ENCODE measurements at regions not wholly inside any gene's neighbourhood (a gene's known extent, or its start where the extent isn't known, plus 50 kb on each side); places are given as distances from the start of the nearest gene placed in this dataset.

DNA sequence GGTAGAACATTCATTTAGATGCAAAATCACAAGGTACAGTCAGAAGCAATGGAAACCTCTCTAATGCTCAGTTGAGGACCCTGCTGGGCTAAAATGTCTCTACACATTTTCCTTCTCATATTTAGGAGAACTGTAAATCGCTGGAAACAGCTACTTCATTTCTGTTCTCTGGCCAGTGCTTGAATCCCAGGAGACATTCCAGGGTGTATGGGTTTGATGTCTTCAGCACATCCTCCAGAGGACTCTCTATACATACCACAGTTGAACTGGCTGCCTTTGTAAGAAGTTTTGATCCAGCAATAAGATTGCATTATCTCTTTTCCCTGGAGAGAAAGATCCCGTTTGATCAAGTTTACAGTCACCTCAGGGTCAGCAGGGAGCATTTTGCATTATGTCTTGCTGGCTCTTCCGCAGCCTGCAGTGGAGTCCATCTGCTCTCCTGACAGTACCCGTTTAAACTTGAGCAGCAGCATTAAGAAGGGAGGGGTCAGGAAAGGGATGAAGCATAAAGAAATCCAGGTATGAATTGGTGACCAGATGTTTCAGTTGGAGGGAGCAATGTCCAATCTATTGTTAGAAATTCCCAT lies 676.0 kb downstream of the EPHA3 start:
- Mint-ChIP-seq H3K4me3 (no peak overlapping the region), H3K36me3 (no peaks in the 10 kb centered on the region), H3K4me1 (no peaks in the 10 kb centered on the region), H3K9me3 (peaks cover 5% of the 10 kb centered on the region), H3K27me3 (no peaks in the 10 kb centered on the region), H3K27ac (no peak overlapping the region)
- no peak for ATAC-seq

DNA sequence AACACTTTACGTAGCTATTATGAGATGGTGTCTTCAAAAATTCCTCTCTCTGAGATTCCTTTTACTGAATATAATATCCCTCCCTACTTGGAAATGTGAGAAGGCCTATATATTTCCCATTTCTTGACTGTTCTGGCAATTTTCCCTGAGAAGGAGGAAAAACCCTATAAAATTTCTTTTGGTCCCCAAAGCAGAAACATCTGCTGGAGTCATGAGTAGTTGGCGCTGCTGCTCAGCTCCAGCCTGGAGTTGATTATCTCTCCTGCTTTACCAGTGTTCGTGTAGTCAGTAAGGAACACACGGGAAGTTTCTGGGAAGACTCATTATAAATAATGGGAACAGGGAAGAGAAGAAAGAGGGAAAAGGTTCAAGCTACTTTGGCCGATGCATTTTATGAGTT lies 680.1 kb downstream of the EPHA3 start:
- Mint-ChIP-seq H3K36me3 (no peaks in the 10 kb centered on the region), H3K27ac (no peak overlapping the region), H3K4me3 (no peak overlapping the region), H3K4me1 (no peaks in the 10 kb centered on the region), H3K9me3 (peaks cover 2% of the 10 kb centered on the region), H3K27me3 (no peaks in the 10 kb centered on the region)
- ATAC-seq = no peak

DNA sequence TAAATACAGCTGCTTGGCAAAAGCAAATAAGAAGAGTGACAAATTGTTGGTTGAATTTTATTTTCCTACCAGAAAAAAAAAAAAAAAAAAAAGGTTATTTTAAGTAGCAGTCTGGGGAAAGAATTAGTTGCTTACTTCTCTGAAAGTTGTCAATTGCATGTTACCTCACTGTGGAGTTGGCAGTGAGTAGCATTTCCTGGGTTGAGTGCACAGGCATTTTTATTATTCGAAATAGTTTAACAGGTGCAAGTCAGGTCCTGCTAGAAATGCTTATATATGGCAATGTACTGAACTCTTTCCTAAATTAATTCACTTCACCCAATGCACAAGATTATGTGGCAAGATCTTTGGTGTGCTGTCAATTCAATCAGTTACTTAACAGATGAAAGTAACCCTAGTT lies 680.6 kb downstream of the EPHA3 start:
- H3K36me3 Mint-ChIP-seq = no peaks in the 10 kb centered on the region
- no peak overlapping the region for H3K4me3 Mint-ChIP-seq
- no peak overlapping the region for H3K27ac Mint-ChIP-seq
- no peaks in the 10 kb centered on the region for H3K4me1 Mint-ChIP-seq
- peaks cover 2% of the 10 kb centered on the region for H3K9me3 Mint-ChIP-seq
- H3K27me3 Mint-ChIP-seq = no peaks in the 10 kb centered on the region
- ATAC-seq = no peak

DNA sequence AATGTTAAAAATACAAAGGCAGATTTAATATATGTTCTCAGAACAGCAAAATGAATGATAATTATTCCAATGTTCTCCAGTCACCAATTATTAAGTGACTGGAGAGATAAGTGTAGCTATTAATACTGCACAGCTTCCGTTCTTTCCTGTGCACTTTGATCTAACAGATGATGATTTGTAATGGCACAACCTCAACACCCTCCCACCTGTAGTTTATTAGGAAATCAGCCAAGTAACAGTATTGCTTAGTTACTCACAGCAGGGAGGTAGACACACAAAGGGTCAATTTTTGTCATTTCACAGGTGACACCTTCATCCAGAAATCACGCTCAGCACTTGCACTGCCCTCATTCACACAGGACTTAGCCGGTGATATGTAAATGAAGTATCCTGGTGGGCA lies 688.1 kb downstream of the EPHA3 start:
- Mint-ChIP-seq H3K9me3 (no peaks in the 10 kb centered on the region), H3K4me1 (no peaks in the 10 kb centered on the region), H3K27ac (no peak overlapping the region), H3K4me3 (no peak overlapping the region), H3K36me3 (no peaks in the 10 kb centered on the region), H3K27me3 (no peaks in the 10 kb centered on the region)
- ATAC-seq = no peak

DNA sequence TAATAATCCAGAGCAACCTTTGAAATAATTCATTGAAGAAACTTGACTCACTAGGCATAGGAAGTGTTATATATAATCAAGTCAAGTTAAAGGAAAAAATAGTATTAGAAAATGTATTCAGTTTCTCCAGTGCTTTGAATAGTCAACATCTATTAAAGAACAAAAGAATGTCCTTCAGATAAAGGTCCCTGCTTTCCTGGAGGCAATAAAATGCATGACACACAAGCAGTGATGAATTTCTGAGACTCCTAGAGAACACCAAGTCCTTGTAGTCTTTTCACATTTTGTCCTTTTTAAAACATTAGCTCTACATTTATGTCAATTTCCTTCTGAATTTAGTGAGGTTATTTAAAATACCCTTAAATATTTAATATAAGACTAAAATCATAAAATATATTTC lies 695.5 kb downstream of the EPHA3 start:
- Mint-ChIP-seq H3K4me1 (no peaks in the 10 kb centered on the region), H3K27ac (no peak overlapping the region), H3K36me3 (no peaks in the 10 kb centered on the region), H3K27me3 (no peaks in the 10 kb centered on the region), H3K9me3 (no peaks in the 10 kb centered on the region), H3K4me3 (no peak overlapping the region)
- no peak for ATAC-seq

DNA sequence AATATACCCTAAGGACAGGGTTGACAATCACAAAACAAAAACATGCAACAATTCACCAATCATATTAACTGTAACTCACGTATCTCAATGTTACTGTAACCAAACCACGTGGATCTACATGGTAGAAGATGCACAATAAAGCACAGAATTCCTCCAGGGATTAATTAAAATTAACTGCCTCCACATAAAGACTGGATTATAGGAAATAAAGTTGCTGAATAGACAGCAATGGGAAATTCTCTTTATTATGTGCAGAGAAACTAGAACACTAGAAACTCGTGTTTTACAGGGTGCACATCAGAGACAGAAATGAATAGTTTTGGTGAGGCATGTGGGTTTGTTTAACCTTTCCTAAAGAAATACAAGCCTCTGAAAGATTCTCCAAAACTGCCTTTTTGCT lies 696.3 kb downstream of the EPHA3 start:
- Mint-ChIP-seq H3K27ac (no peak overlapping the region), H3K4me1 (no peaks in the 10 kb centered on the region), H3K27me3 (no peaks in the 10 kb centered on the region), H3K36me3 (no peaks in the 10 kb centered on the region), H3K9me3 (no peaks in the 10 kb centered on the region), H3K4me3 (no peak overlapping the region)
- ATAC-seq = no peak

DNA sequence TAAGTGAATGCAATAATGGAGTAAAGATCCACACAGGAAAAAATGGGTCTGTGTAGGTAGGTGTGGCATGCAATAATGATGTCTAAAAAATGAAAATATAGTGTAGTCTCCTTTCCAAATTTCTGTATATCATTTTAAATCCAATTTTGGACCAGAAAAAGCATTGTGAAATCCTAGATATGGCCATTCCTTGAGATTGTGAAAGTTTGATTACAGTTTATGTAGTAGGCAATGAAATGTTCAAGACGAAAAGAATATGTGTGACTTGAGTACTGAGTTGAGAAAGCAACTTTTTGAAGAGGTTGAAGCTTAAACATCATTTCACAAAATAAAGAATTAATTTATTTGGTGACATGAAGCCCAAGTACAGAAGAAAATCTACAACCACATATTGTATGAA lies 698.7 kb downstream of the EPHA3 start:
- H3K36me3 Mint-ChIP-seq = no peaks in the 10 kb centered on the region
- no peak overlapping the region for H3K27ac Mint-ChIP-seq
- ATAC-seq = no peak
- H3K27me3 Mint-ChIP-seq = no peaks in the 10 kb centered on the region
- no peaks in the 10 kb centered on the region for H3K9me3 Mint-ChIP-seq
- H3K4me1 Mint-ChIP-seq = no peaks in the 10 kb centered on the region
- no peak overlapping the region for H3K4me3 Mint-ChIP-seq

DNA sequence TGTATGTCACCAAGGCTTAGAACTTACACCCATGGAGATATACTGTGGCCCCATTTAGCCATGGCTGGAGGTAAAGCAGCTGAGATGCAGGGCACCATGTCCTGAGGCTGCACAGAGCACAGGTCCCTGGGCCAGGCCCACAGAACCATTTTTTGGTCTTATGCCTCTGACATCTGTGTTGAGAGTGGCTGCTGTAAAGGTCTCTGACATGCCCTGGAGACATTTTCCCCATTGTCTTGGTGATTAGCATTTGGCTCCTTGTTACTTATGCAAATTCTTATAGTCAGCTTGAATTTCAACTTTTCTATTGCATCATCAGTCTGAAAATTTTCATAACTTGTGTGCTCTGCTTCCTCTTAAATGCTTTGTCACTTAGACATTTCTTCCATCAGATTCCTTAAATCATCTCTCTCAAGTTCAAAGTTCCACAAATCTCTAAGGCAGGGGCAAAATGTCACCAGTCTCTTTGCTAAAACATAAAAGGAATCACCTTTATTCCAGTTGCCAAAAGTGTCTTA lies 701.3 kb downstream of the EPHA3 start:
- Mint-ChIP-seq H3K27me3 (no peaks in the 10 kb centered on the region), H3K27ac (no peak overlapping the region), H3K36me3 (no peaks in the 10 kb centered on the region), H3K4me1 (no peaks in the 10 kb centered on the region), H3K4me3 (no peak overlapping the region), H3K9me3 (no peaks in the 10 kb centered on the region)
- no peak for ATAC-seq

DNA sequence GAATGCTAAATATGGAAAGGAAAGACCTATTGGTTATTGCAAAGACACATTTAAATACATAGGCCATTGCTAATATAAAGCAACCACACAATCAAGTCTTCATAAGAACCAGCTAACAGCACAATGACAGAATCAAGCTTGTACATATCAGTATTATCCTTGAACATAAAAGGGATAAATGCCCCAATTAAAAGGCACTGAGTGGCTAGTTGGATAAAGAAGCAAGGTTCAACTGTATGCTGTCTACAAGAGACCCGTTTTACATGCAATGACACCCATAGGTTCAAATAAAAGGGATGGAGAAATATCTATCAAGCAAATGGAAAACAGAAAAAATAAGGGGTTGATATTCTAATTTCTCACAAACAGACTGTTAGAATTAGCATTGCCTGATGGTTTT lies 706.1 kb downstream of the EPHA3 start:
- Mint-ChIP-seq H3K4me3 (no peak overlapping the region), H3K36me3 (no peaks in the 10 kb centered on the region), H3K27ac (no peak overlapping the region), H3K27me3 (no peaks in the 10 kb centered on the region), H3K9me3 (peaks cover 4% of the 10 kb centered on the region), H3K4me1 (no peaks in the 10 kb centered on the region)
- ATAC-seq = no peak

DNA sequence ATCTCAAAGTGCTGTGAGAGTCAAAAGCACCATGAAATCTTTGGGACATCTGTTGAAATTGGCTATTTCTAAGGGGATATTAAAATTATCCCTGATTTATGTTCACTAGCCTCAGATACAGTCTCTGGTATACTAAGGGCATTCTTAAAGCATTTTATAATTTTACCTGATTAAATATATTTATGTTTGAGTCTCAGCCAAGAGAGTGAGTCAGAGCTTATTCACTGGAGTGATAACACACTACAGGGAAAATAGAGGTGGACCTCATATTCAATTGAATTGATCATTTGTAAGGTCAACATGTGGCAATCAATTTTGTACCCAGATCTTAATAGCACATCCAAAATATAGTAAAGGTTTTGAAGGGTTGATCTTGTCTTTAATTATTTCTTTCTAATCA lies 733.6 kb downstream of the EPHA3 start:
- Mint-ChIP-seq H3K36me3 (no peaks in the 10 kb centered on the region), H3K4me3 (no peak overlapping the region), H3K27ac (no peak overlapping the region), H3K27me3 (no peaks in the 10 kb centered on the region), H3K4me1 (no peaks in the 10 kb centered on the region), H3K9me3 (peaks cover 10% of the 10 kb centered on the region)
- no peak for ATAC-seq

DNA sequence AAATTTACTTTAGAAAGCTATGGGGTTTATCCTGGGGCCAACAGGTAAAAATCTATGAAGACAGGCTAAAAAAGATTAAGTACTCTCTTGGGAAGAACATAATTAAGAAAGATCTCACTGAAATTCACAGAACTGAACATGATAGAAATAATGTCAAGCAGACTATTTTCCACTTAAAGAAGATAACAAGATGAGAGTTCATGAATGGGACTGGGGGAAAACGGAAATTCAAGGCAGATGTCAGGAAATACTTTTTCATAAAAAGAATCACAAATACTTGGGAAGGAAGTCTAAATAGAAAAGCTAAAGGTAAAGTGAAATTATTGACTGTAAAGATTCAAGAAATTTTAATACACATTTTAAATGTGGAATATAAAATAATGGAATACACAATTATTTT lies 737.6 kb downstream of the EPHA3 start:
- no peaks in the 10 kb centered on the region for H3K27me3 Mint-ChIP-seq
- H3K4me1 Mint-ChIP-seq = no peaks in the 10 kb centered on the region
- peaks cover 10% of the 10 kb centered on the region for H3K9me3 Mint-ChIP-seq
- no peak overlapping the region for H3K4me3 Mint-ChIP-seq
- no peak overlapping the region for H3K27ac Mint-ChIP-seq
- ATAC-seq = no peak
- H3K36me3 Mint-ChIP-seq = no peaks in the 10 kb centered on the region

DNA sequence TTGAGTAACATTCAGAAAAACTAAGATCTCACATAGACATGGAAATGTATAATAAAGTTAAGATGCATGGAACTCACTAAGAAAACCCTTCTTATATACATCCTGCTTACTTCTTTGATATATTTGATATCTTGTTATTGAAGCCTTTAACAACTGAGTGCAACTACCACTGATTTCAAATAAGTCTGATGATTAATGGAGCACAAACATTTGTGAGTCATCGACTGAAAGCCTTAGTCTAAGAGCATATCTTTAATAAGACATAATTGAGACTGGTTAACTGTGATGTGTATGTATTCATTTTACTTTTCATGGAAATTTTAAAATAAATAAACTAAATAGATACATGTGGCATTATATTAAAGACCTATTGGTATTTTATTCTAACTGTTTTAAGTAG lies 740.5 kb downstream of the EPHA3 start:
- no peak for ATAC-seq
- Mint-ChIP-seq H3K4me3 (no peak overlapping the region), H3K9me3 (peaks cover 7% of the 10 kb centered on the region), H3K27me3 (no peaks in the 10 kb centered on the region), H3K36me3 (no peaks in the 10 kb centered on the region), H3K4me1 (no peaks in the 10 kb centered on the region), H3K27ac (no peak overlapping the region)

DNA sequence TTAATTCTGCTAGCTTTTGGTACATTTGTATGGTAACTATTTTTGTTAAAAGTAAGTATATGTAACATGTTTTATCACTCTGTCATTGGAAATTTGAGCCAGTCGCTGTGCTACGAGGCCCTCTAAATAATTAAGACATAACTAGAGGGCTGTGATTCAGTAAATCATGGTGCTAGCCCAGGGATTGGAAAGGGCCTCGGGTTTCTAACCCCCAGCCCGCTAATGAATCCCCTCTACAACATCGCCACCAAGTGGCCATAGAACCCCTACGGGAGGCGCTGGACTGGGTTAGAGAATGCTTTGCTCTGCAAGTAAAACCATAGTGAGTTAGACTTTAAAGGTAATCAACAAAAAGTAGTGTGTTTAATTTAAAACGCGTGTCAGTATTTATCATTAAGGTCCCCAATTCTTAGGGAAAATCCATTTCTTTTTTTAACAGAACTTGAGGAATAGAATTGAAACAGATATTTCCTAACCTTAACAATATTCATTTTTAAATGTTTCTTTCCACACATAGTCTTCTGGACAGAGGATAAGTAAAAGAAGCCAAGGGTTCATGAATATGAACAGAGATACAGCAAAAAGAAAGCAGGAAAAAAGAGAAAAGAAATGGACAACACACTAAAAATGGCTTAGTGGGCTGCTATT lies 744.7 kb downstream of the EPHA3 start:
- no peak for ATAC-seq
- H3K27ac Mint-ChIP-seq = no peak overlapping the region

DNA sequence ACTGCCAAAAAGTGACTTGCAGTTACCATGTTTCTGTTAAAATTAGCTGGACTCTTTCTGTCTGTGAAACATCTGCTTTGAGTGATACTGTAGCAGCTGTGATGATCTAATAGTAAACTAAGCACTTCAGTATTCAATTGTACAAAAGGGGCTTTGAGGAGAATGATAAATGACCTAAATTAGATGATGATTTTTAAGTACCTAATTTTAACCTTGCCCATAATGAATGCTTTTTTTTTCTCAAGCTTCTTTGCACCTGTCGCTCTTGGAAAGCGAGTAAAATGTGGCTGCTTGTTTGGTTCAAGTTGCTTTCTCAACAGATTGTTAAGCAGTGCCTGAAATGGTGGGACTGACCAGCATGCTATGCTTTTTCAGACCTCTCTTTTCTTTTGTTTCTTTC lies 752.3 kb downstream of the EPHA3 start:
- Mint-ChIP-seq H3K4me1 (no peaks in the 10 kb centered on the region), H3K9me3 (no peaks in the 10 kb centered on the region), H3K36me3 (no peaks in the 10 kb centered on the region), H3K4me3 (no peak overlapping the region), H3K27me3 (no peaks in the 10 kb centered on the region), H3K27ac (no peak overlapping the region)
- ATAC-seq = no peak

More for the DNA sequence above, 744.7 kb downstream of the EPHA3 start:
- Mint-ChIP-seq H3K9me3 (peaks cover 4% of the 10 kb centered on the region), H3K36me3 (no peaks in the 10 kb centered on the region), H3K4me3 (no peak overlapping the region), H3K4me1 (no peaks in the 10 kb centered on the region), H3K27me3 (no peaks in the 10 kb centered on the region)

DNA sequence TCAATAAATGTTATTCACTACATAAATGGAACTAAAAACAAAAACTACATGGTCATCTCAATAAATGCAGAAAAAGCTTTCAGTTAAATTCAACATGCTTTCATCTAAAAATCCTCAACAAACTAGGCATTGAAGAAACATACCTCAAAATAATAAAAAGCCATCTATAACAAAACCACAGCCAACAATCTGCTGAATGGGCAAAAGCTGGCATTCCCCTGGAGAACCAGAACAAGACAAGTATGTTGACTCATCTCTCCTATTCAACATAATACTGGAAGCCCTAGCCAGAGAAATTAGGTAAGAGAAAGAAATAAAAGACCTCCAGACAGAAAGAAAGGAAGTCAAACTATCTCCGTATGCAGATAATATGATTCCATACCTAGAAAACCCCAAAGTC lies 759.9 kb downstream of the EPHA3 start:
- H3K27ac Mint-ChIP-seq = no peak overlapping the region

DNA sequence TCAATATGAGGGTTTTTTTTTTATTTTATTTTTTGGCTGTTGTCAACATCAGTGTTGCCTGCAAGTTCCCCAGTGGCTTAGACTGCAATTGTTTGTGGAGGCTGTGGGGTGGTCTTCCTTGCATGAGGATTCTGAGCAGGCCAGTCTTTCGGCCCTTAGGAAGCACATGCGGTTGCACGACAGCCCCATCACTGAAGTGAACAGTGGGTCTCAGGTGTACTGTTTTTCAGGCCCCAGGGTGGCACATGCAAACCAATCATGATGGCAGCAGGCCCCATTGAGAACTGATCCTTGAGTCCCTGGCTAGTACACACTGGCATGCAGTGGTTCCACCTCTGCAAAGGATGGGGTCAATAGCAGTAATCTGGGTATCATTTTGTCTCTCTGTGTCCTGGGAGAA lies 768.7 kb downstream of the EPHA3 start:
- Mint-ChIP-seq H3K4me3 (no peak overlapping the region), H3K4me1 (no peaks in the 10 kb centered on the region), H3K27ac (no peak overlapping the region), H3K27me3 (no peaks in the 10 kb centered on the region), H3K36me3 (no peaks in the 10 kb centered on the region), H3K9me3 (peaks cover 9% of the 10 kb centered on the region)
- no peak for ATAC-seq

More for the DNA sequence above, 759.9 kb downstream of the EPHA3 start:
- Mint-ChIP-seq H3K27me3 (no peaks in the 10 kb centered on the region), H3K4me3 (no peak overlapping the region), H3K9me3 (no peaks in the 10 kb centered on the region), H3K4me1 (no peaks in the 10 kb centered on the region), H3K36me3 (no peaks in the 10 kb centered on the region)
- no peak for ATAC-seq
